ENCODE measurements at regions not wholly inside any gene's neighbourhood (a gene's known extent, or its start where the extent isn't known, plus 50 kb on each side); places are given as distances from the start of the nearest gene placed in this dataset.
"Not testable (repeated sequence)": the region's sequence is repeated elsewhere in the genome, so short reads cannot be mapped to it uniquely, and the experiment has no call there.

- no peak for DNase-seq (ENCODE audit: low spot score)
Observed at GRCh38 chr1:70490153-70490552, 79.1 kb downstream of the CTH start.

GRCh38 chr1:70495370-70495769 is 84.3 kb downstream of the CTH start:
- no peak for DNase-seq (ENCODE audit: low spot score)

DNA sequence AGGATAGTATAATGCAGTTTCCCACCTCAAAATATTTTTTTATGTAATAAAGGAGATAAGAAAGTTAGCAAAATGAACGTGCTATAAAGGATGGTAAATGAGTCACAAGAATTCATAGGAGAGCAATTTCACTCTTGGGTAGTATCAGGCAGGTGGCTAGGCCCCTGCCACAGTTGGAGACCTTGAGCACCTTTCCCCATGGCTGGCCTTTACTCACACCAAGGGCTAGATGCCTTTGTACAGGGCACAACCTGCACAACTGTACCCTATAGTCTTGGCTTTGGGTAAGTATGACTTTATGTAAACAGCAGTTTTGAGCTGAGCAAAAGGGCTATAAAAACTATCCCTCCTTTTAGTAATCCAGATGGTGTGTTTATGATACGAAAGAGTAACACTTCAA is 85.1 kb downstream of the CTH start:
- no peak for DNase-seq (ENCODE audit: low spot score)

DNA sequence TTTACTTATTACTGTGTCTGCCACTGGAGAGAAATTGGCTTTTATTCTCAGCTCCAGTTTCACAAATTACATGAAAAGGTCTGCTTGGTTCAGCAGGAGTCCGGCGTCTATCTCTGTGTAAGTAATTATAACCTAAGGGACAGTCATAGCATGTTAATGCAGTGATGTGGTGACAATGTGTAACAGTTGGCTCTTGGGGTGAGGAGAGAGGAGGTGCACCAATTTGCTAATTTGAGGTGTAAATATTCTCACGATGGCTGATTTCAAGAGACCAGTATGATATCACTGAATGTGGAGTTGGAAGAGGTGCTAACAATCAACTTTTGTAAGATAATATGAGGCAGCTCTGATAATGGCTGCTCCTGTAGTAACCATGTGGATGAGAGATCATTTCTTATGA is 86.1 kb downstream of the CTH start:
- DNase-seq (ENCODE audit: low spot score), result no peak

DNA sequence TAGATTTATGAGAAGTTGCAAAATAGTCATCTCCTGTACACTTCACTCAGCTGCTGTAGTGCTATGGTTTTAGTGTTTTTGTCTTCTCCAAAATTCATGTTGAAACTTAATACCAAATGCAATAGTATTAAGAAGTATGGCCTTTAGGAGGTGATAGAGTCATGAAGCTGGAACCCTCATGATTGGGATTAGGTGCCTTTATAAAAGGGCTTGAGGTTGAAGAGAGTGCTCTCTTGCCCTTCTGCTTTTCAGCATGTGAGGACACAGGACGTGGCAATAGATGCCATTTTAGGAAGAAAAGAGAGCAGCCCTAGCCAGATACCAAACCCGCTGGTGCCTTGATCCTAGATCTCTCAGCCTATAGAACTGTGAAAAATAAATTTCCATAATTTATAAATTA is 87.6 kb downstream of the CTH start:
- DNase-seq (ENCODE audit: low spot score), result no peak

GRCh38 chr1:70499695-70500094 is 88.6 kb downstream of the CTH start:
- no peak for DNase-seq (ENCODE audit: low spot score)

DNA sequence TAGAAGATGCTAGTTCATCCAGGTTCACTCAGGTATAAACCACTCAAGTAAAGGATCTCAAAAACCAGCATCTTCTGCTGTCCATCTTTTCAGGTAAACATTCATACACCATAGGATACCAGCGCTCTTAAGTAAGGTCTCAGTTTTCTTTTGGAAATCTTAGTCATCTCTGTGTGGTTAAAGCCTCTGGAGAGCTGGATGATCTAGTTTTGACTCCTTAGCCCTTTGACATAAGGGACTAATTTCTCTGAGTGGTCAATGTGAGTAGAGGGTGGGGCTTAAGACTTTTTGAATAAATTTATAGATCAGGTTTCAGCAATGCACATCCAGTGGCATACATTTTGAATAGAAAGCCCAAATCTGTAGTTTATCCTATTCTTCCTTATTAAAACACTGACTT is 92.3 kb downstream of the CTH start:
- no peak for DNase-seq (ENCODE audit: low spot score)

- no peak for DNase-seq (ENCODE audit: low spot score)
Observed at GRCh38 chr1:70504176-70504820, 93.2 kb downstream of the CTH start.

DNA sequence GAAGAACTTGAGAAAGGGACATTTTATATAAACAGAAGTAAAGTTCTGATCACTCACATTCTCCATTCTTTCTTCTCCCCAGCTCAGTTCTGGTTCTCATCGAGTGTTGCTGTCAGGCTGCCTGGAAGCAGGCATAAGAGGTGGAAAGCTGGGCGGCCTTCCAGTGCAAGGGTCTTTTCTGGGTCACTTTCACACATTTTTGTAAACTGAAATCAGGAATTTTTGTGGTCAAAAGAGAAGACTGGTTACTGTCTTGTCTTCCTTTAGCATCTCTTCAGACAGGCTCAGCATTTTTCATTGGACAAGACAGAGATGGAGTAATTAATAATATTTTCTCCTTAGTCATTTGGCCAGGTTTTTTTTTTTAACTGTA is 93.7 kb downstream of the CTH start:
- DNase-seq (ENCODE audit: low spot score), result no peak

DNA sequence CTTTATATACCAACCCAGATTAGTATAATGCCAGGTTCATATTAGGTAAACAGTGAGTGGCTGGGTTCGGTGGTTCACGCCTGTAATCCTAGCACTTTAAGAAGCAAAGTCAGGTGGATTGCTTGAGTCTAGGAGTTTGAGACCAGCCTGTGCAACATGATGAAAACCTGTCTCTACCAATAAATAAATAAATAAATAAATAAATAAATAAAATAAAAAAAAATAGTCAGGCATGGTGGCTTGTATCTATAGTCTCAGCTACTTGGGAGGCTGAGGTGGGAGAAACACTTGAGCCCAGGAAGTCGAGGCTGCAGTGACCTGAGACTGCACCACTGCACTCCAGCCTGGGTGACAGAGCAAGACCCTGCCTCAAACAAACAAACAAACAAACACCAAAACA is 96.9 kb downstream of the CTH start:
- not testable (repeated sequence) for DNase-seq (ENCODE audit: low spot score)

- DNase-seq (ENCODE audit: low spot score), result peak; percentile 72
Observed at GRCh38 chr1:70509996-70510876, 99.2 kb downstream of the CTH start.

- no peak for DNase-seq (ENCODE audit: low spot score)
Observed at GRCh38 chr1:70517444-70517843, 106.4 kb downstream of the CTH start.

DNA sequence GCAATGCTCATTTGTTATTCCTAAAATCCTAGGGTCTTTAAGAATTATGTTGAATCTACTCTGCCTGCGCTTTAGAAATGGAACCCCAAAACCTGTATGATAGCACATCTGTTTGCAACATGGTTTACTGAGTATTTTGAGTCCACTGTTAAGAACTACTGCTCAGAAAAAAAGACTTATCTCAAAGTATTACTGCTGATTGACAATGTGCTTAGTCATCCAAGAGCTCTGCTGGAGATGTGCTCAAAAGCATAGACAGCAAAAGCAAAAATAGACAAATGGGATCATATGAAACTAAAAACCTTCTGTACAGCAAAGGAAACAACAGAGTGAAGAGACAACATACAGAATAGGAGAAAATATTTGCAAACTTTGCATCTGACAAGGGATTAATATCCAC is 107.0 kb downstream of the CTH start:
- no peak for DNase-seq (ENCODE audit: low spot score)

DNA sequence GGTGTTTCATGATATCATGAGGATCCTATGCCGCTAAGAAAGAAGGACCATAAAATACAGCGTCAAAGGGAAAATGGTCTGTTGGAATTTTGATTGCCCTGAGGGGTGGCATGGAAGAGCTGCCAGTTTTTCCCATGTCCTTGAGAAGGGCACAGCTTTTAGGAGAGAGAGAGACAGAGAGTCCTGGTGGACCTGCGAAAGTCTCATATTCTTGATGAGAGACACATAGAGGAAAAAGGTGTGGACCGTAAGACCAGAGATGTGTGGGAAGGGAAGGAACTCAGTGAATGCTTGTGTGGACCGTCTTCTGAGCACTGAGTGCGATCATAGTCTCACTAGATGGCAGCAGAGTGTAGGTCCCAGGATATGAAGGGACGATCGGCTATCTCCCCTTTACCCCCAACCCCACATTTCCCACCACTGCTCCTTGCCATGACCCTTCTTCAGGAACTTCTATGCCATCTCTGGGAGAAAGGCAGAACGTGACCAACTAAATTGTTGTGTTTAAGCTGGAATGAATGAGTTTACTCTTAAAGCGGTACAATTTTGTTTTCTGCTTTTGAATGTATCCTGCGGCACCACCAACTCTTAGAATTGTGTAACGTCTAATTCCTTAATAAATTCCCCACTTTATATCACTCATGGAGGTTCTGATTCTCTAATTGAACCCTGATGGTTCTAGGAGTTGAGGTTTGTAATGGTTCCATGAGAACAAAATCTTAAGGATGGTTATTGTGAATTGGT is 117.7 kb downstream of the CTH start:
- peak; percentile 67 for DNase-seq (ENCODE audit: low spot score)

- DNase-seq (ENCODE audit: low spot score), result no peak
Observed at GRCh38 chr1:70536708-70537366, 125.8 kb downstream of the CTH start.

GRCh38 chr1:70537788-70538187 is 126.7 kb downstream of the CTH start:
- DNase-seq (ENCODE audit: low spot score), result no peak

DNA sequence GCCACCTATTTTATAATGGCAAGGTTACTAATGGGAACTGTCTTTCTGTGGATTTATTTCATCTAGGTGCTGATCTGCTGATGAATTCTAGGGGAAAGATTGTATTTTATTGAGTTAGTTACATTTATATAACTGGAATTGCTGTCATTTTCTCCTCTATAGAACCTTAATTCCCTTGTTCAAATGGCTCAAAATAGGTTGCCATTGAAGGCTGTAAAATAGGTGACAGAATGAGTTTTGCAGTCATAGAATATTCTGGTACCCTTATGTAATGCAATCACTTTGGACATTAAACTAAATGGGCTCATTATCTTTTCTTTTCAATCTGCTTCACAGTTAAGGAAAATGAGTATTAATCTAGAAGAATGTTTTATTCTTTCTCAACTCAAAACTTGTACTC is 131.0 kb downstream of the CTH start:
- no peak for DNase-seq (ENCODE audit: low spot score)

DNA sequence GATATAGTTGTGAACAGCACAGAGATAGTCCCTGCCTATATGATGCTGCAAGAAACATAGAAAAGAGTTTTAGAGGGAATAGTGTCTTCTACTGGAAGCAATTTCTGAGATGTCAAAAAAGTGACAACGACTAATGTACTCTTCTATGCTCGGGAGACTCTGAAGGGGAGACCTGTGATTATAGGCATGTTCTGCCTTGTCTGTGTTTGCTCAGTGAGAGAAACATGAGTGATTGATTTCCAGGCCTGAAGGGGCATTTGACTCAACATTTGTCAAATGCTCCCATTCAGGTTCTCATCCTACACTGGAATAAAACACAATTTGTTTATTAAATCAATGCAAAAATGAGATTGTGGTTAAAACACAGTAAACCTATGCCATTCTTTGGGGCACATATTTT is 131.8 kb downstream of the CTH start:
- DNase-seq (ENCODE audit: low spot score), result no peak

- no peak for DNase-seq (ENCODE audit: low spot score)
Observed at GRCh38 chr1:70546726-70547125, 135.7 kb downstream of the CTH start.

DNA sequence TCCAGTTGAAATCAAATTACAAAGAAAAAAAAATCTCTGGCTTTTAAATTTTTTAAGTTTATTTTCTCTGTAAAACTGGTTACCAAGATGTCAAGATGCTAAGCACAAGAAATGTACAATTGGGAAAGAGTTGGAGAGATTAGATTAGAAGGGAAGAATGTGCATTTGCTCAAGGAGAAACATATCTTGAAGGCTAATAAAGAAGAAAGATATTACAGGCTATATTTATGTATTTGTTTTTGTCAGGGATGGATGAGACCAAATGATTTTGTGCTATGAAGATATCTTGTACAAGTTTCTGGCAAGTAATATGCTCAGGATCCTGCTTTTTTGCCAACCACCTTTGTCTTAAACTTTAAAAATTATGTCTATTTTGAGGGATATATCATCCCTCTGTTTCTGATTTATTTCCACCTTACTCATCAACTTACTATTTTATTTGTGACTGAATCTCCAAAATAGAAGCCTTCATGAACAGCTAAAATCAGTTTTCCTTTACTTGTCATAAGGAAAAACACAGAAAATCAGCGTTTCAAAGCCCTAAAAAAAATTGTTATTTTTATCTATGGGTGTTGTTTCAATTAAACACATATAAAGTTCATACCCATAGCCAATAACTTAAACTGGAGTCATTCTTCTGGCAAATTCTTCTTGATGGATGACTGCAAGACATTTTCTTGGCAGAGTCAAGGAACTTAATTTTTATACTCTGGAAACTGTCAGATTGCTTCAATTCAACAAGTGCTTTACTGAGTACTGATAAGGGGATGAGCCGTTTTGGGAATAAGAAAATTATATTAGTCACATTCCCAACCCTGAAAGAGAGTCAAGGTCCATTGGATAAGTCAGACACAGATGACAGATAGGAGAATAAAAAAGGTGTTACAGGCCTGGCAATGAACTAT is 141.8 kb downstream of the CTH start:
- no peak for DNase-seq (ENCODE audit: low spot score)

- no peak for DNase-seq (ENCODE audit: low spot score)
Observed at GRCh38 chr1:70553567-70553956, 142.5 kb downstream of the CTH start.
